Fibroblast of lung (primary cell): ENCODE measurements at regions not wholly inside any gene's neighbourhood (a gene's known extent, or its start where the extent isn't known, plus 50 kb on each side); places are given as distances from the start of the nearest gene placed in this dataset.

Source experiments
- CTCF ChIP-seq, 2 donors: IDR thresholded peaks in 1 of 2; conservative IDR thresholded peaks in 1 of 2; 1 replicate in 1 of 2; 2 replicates in 1 of 2; pipeline ENCODE4 v1.5.1; 2011 to 2012; ENCODE audit warnings: low read length in 2 of 2, control low read depth in 1 of 2, inconsistent platforms in 1 of 2, low read depth in 1 of 2, mild to moderate bottlenecking in 1 of 2
- EZH2 ChIP-seq: IDR thresholded peaks from 2 replicates; pipeline ENCODE4 v1.5.1; 2012; ENCODE audit warnings: low read length, control low read depth, mild to moderate bottlenecking; ENCODE audit errors: missing control alignments

- TF ChIP-seq EZH2 = no peak
- TF ChIP-seq CTCF (conservative IDR thresholded peaks at IDR 0.05 in 1 of 2, IDR thresholded peaks at IDR 0.05 in 1 of 2; ENCODE audit: low read depth in 1 of 2, low read length in 2 of 2) = no peak
Observed at GRCh38 chr2:44889096-44889495, 52.4 kb upstream of the SIX3 start.
